ENCODE measurements at regions not wholly inside any gene's neighbourhood (a gene's known extent, or its start where the extent isn't known, plus 50 kb on each side); places are given as distances from the start of the nearest gene placed in this dataset.

GRCh38 chr22:49446759-49447710 is 380.6 kb downstream of the BRD1 start:
- H3K36me3 ChIP-seq (replicated peaks; ENCODE audit: insufficient read depth, low read length) = no peaks in the 10 kb centered on the region
- no peak for DNase-seq

DNA sequence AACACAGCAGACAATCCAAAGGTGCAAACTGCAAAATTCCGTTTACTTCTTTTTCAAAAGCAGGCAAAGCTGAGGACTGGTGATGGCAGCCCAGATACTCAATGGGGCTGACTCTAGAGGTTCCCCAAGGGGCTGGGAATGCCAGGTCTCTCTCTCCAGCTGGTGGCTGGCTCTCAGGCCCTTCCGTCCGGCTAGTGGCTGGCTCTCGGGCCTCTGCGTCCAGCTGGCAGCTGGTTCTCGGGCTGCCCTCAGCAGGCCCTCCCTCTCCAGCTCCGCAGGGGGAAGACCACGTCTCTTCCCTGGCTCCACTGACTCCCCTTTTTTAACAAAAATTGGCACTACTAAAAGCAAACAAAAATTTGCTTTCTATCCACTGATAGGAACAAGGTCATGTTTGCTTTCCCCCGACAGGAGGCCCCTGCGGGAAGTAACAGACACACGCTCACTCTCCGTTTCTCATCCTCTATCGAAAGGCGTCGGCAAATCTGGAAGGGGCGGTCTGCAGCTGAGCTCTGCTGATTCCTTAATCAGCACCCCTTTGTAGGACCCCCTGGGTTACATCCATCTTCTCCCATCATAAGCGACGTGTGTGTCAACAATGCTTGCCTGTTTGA is 381.4 kb downstream of the BRD1 start:
- Histone ChIP-seq H3K9me2 (replicated peaks; ENCODE audit: insufficient read depth, low read length) (no peaks in the 10 kb centered on the region), H2AFZ (ENCODE audit: low read length) (no peak overlapping the region), H3K27ac (ENCODE audit: low read length) (no peak overlapping the region), H3K9me3 (replicated peaks; ENCODE audit: insufficient read depth, low read length) (no peaks in the 10 kb centered on the region), H3K36me3 (replicated peaks; ENCODE audit: insufficient read depth, low read length) (no peaks in the 10 kb centered on the region), H3K27me3 (replicated peaks; ENCODE audit: insufficient read depth, low read length) (no peaks in the 10 kb centered on the region), H3F3A (ENCODE audit: insufficient read depth, low read length) (no peaks in the 10 kb centered on the region), H3K9ac (ENCODE audit: low read length) (no peak overlapping the region), H3K4me3 (ENCODE audit: low read length) (no peak overlapping the region), H4K20me1 (ENCODE audit: insufficient read depth, low read length) (no peaks in the 10 kb centered on the region), H3K4me2 (ENCODE audit: low read depth, low read length) (no peak overlapping the region), H3K79me2 (ENCODE audit: low read length) (no peaks in the 10 kb centered on the region), H3K4me1 (ENCODE audit: low read length) (no peaks in the 10 kb centered on the region)
- TF ChIP-seq EZH2 (optimal IDR thresholded peaks at IDR 0.05; ENCODE audit: low read depth, low read length) (no peak), CTCF (IDR thresholded peaks at IDR 0.05; ENCODE audit: low read length) (no peak), EZH2phosphoT487 (IDR thresholded peaks at IDR 0.05; ENCODE audit: low read length) (no peak)
- no peak for DNase-seq

More at GRCh38 chr22:49446759-49447710, 380.6 kb downstream of the BRD1 start:
- H3K4me1 ChIP-seq (ENCODE audit: low read length) = no peaks in the 10 kb centered on the region
- no peaks in the 10 kb centered on the region for H3K9me2 ChIP-seq (replicated peaks; ENCODE audit: insufficient read depth, low read length)
- no peak overlapping the region for H3K9ac ChIP-seq (ENCODE audit: low read length)
- no peaks in the 10 kb centered on the region for H4K20me1 ChIP-seq (ENCODE audit: insufficient read depth, low read length)
- no peak overlapping the region for H3K4me3 ChIP-seq (ENCODE audit: low read length)
- H2AFZ ChIP-seq (ENCODE audit: low read length) = no peak overlapping the region
- no peak for TF ChIP-seq EZH2 (optimal IDR thresholded peaks at IDR 0.05; ENCODE audit: low read depth, low read length)
- TF ChIP-seq EZH2phosphoT487 (IDR thresholded peaks at IDR 0.05; ENCODE audit: low read length) = no peak
- no peak for TF ChIP-seq CTCF (IDR thresholded peaks at IDR 0.05; ENCODE audit: low read length)
- no peak overlapping the region for H3K4me2 ChIP-seq (ENCODE audit: low read depth, low read length)
- H3K27ac ChIP-seq (ENCODE audit: low read length) = no peak overlapping the region
- no peaks in the 10 kb centered on the region for H3K27me3 ChIP-seq (replicated peaks; ENCODE audit: insufficient read depth, low read length)
- no peaks in the 10 kb centered on the region for H3F3A ChIP-seq (ENCODE audit: insufficient read depth, low read length)
- no peaks in the 10 kb centered on the region for H3K9me3 ChIP-seq (replicated peaks; ENCODE audit: insufficient read depth, low read length)
- H3K79me2 ChIP-seq (ENCODE audit: low read length) = no peaks in the 10 kb centered on the region

GRCh38 chr22:49444781-49445180 is 382.9 kb downstream of the BRD1 start:
- Histone ChIP-seq H3K4me3 (ENCODE audit: low read length) (no peak overlapping the region), H3K9me3 (replicated peaks; ENCODE audit: insufficient read depth, low read length) (no peaks in the 10 kb centered on the region), H3K9ac (ENCODE audit: low read length) (no peak overlapping the region), H3F3A (ENCODE audit: insufficient read depth, low read length) (no peaks in the 10 kb centered on the region), H3K4me2 (ENCODE audit: low read depth, low read length) (no peak overlapping the region), H3K9me2 (replicated peaks; ENCODE audit: insufficient read depth, low read length) (no peaks in the 10 kb centered on the region), H3K4me1 (ENCODE audit: low read length) (no peaks in the 10 kb centered on the region), H3K27ac (ENCODE audit: low read length) (no peak overlapping the region), H2AFZ (ENCODE audit: low read length) (no peak overlapping the region), H3K79me2 (ENCODE audit: low read length) (no peaks in the 10 kb centered on the region), H3K36me3 (replicated peaks; ENCODE audit: insufficient read depth, low read length) (no peaks in the 10 kb centered on the region), H3K27me3 (replicated peaks; ENCODE audit: insufficient read depth, low read length) (no peaks in the 10 kb centered on the region), H4K20me1 (ENCODE audit: insufficient read depth, low read length) (no peaks in the 10 kb centered on the region)
- TF ChIP-seq EZH2 (optimal IDR thresholded peaks at IDR 0.05; ENCODE audit: low read depth, low read length) (no peak), EZH2phosphoT487 (IDR thresholded peaks at IDR 0.05; ENCODE audit: low read length) (no peak), CTCF (IDR thresholded peaks at IDR 0.05; ENCODE audit: low read length) (no peak)
- DNase-seq = no peak

Measured in MM.1S (cell line).